Hematopoietic multipotent progenitor cell treated with erythropoietin and hydrocortisone succinate and interleukin-3 and kit ligand, for 4 days (in vitro differentiated cells): ENCODE measurements at regions not wholly inside any gene's neighbourhood (a gene's known extent, or its start where the extent isn't known, plus 50 kb on each side); places are given as distances from the start of the nearest gene placed in this dataset.
"Not testable (repeated sequence)": the region's sequence is repeated elsewhere in the genome, so short reads cannot be mapped to it uniquely, and the experiment has no call there.

Source experiments
- DNase-seq: peaks from one replicate; pipeline ENCODE4 v3.0.0-alpha.2; 2015

DNA sequence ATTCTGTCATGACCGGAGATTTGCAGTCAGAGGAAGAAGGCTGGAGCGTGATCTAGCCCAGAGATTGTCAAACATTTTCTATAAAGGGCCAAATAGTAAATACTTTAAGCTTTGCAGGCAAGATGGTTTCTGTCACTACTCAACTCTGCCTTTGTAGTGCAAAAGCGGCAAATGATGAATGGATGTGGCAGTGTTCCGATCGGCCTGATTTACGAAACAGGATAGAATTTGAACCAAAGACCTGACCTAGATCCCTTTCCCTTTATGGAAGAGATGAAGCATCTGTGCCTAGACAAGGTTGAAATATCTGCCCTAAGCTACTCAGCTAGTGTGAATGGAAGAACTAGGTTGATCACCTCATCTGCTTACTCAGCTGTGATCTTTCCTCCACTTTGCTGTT is 209.5 kb downstream of the YTHDC2 start:
- no peak for DNase-seq

DNA sequence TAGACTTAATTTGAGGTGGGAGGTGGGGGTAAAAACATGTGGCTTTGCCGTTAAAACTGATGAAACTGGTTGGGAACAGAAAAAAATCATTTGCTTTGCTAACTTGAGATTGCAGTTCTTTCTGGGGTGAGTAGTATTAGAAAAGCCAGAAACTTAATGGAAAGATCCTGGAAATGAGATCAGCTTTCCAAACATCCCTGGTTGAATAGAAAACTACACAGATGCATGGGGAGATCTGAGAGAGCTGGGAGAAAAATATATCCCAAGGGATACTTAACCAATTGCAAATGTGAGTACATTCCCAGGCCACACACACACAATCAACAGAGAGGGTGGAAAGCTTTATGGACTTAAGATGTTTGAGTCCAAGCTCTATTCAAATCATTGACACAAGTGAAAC is 222.3 kb downstream of the YTHDC2 start:
- no peak for DNase-seq

DNA sequence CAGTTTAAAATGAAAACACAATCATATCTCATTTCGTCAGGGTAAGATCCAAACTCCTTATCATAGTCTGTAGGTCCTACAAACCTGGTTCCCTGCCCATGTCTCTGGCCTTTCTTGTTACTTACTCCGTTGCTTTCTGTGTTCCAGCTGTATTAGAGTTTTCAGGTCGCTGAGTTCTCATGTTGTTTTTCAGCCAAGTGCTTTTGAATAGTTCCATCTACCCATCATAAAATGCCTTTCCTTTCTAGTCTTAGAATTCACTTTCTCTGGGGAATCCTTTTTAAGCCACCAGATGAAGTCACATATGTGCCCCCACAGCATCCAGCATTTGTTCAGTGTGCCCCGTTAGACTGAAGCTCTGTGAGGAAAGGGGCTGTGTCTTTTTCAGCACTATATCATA is 228.7 kb downstream of the YTHDC2 start:
- DNase-seq, result no peak

DNA sequence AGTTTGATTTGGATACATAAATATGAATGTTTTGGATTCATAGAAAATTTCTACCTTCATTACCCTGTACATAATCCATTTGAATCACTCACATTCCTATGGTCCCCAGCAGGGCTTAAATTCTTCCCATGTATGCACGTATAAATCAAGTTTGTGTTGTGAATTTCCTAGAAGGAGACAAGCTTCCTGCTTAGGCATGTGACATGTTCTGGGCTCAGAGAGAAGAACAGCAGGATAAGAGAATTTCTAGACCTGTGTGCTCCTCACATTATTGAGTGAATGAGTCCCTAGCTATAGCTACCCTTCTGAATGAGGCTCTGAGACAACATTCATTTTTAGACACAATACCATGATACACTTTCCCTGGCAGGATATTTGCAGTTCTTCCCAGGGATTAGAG is 229.1 kb downstream of the YTHDC2 start:
- DNase-seq, result no peak

DNA sequence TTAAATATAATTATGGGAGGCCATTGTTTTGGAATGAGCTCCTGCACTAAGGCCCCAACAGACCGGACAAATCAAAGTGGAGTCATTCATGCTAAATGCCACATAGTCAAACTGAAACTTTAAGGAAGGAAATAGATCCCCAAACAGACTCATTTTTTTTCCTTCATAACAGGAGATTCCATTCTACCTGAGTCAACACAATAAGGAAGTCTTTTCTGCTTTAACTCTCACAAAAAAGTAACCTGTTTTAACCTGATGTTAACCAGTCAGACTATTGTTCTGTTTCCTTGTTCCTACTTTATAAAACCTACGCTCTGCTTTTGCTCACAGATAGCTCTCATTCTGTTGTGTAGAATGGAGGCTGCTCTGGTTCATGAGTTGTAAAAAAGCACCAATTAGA is 234.9 kb downstream of the YTHDC2 start:
- no peak for DNase-seq

DNA sequence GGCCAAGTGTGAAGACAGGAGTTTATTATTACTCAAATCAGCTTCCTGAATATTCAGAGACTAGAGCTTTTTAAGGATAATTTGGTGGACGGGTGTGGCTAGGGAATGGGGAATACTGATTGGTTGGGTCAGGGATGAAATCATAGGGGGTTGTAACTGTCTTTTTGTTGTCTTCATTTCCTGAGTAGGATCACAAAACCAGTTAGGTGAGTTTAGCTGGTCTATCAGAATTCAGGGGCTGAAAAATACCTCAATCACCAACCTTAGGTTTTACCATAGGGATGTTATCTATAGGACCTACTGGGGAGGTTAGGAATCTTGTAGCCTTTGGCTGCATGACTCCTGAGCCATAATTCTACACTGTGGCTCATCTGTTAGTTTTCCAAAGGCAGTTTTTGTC is 235.8 kb downstream of the YTHDC2 start:
- DNase-seq, result no peak

DNA sequence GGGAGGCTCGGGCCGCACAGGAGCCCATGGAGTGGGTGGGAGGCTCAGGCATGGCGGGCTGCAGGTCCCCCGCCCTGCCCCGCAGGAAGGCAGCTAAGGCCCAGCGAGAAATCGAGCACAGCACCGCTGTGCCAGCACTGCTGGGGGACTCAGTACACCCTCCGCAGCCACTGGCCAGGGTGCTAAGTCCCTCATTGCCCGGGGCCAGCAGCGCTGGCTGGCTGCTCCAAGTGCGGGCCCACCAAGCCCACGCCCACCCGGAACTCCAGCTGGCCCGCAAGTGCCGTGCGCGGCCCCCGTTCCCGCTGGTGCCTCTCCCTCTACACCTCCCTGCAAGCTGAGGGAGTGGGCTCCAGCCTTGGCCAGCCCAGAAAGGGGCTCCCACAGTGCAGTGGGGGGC is 239.7 kb downstream of the YTHDC2 start:
- DNase-seq, result not testable (repeated sequence)

DNA sequence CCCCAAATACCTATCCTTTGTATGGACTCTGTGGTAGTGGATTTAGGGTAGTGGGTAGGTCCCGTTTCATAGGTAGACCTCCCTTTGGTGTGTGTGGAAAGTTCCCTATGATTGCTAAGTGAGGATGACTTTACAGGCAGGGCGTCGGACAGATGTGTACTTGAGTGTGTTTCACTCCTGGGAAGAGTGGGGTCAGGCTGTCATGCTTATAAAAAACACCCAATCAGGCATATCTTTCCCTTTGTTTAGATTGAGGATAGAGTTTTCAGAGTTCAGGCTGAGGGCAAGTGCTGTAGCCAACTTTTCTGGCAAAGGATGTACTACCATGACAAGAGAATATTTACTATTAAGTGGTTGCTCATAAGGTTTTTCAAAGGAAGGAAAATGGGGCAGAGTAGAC is 242.0 kb downstream of the YTHDC2 start:
- DNase-seq, result no peak

DNA sequence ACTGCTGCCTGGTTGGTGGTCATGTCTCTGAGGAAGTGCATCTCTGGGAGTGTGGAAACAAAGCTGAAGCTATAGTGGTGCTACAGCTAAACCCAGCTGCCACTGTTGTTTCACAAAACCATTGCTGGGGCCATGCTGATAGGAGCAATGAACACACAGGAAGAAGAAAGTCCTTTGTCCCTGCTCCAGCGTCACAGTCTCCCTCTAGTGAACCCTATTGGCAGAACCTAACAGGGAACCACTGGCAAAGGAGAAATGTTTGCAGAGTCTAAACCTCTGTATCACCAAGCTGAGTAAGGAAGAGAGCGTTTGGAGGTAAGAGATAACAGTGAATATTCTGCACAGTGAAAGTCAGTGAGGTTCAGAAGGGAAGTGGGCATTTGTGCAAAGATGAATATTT is 244.0 kb downstream of the YTHDC2 start:
- no peak for DNase-seq

DNA sequence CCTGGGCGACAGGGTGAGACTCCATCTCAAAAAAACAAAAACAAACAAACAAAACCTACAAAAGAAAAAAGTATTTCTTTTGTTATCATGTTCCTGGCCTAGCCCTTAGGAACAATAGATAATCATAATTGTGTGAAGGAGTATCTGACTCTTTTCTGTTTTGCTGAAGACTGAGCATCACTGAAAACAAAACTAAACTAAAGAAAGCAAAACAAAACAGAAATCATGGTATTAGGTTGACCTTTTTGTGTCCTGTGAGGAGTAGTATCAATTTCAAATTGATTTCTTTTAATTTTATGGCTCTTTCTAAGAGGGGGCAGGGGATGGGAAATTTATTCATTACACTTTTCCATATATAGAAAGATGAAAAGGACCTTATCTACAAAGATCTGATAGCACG is 246.0 kb downstream of the YTHDC2 start:
- DNase-seq, result no peak

DNA sequence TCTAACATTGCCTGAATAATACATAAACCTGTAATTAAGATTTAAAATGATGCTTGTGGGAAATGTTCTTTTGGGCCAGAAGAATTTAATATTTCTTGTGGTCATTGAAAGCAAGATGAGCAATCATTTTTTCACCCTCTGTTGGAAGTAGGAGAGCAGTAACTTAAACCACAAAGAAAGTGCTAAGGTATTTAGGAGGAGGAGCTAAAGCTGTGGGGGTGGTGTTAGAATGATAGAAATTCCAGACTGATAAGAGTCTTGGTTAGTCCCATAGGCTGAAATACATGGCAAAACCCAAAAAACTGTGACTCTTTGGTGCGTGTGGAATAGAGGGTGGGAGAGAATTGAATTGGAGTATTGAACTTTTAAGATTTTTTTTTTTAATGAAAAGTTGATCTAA is 247.0 kb downstream of the YTHDC2 start:
- DNase-seq, result no peak

DNA sequence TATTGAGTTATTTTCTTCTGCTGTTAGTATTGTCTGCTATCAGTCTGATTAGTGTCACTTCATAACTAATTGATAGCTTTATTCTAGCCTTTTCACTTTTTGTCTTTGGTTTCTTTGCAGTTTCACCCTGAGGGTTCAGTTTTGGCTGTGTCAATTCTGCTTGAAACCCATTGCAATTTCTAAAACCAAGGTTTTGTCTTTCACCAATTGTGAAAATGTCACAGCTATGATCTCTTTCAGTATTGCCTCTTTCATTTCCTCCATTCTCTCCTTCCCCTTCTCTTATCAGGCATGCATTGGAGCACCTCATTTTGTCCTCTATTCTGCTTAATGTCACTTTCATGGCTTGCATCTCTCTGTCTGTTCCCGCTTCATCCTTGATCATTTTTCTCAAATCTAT is 248.1 kb downstream of the YTHDC2 start:
- no peak for DNase-seq

DNA sequence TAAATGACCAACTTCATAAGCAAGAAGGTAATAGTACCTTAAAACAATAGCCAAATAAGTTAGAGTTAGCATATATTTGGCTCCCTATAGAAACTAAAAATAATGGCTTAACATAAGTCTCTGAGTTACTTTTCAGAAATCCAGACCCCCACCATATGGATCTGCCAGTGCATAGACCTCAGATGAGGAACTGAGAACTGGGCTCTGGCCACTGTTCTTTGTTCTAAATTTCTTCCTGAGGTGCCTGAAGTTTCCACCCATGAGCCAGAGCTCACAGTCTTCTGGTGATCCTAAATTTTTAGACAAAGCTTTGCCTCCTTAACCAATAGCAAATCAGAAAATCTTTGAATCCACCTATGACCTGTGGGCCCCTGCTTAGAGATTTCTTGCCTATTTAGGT is 250.9 kb downstream of the YTHDC2 start:
- DNase-seq, result no peak

DNA sequence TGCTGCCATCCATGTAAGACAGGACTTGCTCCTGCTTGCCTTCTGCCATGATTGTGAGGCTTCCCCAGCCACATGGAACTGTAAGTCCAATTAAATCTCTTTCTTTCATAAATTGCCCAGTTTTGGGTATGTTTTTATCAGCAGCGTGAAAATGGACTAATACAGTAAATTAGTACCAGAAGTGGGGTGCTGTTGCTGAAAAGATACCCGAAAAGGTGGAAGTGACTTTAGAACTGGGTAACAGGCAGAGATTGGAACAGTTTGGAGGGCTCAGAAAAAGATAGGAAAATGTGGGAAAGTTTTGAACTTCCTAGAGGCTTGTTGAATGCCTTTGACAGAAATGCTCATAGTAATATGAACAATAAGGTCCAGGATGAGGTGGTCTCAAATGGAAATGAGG is 253.3 kb downstream of the YTHDC2 start:
- not testable (repeated sequence) for DNase-seq

DNA sequence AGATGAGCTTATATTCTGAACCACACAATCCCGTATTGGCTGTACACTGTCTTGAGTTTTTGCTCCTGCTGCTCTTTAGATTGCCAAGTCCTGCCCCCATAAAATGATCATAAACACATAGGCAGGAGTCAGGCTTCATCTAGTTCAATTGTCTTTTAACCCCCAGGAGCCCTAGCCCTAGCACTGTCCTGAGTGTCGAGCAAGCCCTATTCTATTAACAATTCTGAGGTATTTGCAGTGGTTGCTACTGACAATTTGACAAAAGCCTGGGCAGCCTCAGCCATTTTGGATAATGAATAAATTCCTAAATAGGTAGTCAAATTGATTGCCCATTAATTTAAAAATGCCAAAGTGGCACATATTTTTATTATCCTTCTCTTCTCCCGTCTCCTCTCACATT is 257.2 kb downstream of the YTHDC2 start:
- DNase-seq, result no peak

DNA sequence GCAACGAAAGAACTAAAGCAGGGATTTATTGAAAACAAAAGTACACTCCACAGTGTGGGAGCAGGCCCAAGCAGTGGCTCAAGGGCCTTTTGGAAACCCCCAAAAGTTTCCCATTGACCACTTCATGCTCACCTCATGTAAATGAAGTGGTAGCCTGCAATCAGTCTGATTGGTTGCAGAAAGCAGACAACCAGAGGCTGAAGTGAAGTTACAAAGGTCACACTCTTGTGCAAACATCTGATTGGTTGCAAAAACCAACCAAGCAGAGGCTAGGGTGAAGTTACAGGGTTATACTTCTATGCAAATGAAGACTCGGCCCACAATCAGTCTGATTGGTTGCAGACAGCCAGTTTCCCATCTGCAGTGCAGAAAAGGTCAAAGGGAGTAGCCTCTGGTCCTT is 258.0 kb downstream of the YTHDC2 start:
- no peak for DNase-seq

DNA sequence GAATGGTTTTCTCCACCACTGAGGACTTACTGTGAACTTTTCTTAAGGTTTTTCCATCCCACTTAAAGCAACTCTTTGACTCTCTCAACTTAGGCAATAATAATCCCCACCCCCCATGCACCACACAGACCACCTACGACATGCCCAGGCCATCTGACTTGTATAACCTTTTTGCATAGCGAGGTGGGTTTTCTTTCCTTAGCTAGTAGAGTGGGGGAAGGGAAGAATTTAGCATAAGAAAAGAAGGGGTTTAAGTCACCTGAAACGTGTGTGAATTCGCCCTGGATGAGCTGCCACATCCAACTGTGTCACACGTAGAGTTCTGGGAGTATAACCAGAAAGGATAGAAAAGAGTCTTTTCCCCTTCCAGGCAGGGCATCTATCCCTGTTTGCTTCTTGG is 262.7 kb downstream of the YTHDC2 start:
- DNase-seq, result no peak

DNA sequence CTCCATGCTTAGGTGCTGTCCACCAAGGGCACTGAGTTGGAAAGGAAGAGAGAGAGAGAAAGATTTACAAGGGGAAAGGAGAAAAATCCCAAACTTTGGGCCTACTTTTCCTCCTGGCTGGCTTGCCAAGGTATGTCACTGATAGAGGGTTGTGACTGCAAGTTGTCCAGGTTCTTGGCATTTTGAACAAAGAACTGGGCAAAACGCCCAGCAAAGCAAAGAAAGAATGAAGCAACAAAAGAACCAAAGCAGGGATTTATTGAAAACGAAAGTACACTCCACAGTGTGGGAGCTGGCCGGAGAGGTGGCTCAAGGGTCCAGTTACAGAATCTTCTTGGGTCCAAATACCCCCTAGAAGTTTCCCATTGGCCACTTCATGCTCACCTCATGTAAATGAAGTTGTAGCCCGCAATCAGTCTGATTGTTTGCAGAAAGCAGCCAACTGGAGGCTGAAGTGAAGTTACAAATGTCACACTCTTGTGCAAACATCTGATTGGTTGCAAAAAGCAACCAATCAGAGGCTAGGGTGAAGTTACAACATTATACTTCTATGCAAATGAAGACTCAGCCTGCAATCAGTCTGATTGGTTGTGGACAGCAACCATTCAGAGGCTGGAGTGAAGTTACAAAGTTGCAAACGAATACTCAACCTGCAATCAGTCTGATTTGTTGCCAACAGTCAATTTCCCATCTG is 263.5 kb downstream of the YTHDC2 start:
- DNase-seq, result no peak

DNA sequence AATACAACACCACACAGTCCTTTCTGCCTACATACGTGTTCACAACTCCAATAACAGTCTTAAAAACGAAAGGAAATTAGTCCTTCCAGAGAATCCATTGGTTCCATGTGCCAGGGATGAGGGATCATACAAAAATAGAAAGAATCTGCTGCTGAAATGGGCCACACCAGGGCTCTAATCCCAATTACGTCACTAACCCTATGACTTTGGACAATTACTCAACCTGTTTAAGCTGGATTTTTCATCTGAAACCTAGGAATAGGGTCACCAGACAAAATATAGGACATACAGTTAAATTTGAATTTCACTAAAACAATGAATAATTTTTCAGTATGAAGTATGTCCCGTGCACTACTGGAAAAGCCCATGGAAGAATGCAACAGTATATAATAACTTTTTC is 264.7 kb downstream of the YTHDC2 start:
- no peak for DNase-seq

DNA sequence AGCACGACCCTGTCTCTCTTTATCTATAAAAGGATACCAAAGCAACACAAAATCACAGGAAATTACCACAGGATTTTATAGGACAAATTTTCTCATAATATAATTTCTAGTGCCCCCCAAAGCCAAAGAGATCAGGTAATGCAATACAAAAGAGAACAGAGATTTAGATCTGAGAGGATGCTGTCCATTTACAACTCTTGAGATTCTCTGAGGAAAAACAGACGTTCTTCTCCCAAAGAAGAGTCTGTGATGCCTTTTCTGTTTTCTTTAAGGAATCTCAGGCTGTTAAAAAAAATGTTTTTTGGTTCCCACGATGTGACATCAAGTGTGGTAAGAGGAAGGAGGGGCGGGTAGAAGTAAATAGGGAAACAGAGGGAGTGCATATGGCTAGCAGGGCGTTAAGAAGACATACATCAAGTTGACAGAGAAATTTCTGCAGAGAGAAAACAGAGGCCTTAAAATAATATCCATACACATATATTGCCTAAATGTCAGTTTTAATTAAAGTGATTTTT is 274.7 kb downstream of the YTHDC2 start:
- no peak for DNase-seq

DNA sequence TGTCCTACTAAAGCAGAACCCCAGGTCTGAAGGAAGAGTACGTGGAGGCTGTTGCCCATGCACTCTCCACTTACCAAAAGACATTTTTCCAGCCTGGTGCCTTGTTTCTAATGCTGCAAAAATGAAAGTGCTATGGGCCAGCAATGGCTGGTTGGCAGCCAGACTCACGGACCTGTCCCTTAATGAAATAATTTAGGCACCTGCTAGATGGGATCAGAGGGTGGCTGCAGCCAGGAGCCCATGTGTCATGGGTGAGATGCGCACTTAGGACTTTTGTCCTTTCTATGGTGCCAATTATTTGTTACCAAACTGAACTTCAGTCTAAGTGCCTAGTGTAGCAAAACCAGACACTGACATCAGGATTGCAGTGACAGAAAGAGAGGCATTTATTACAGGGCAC is 276.3 kb downstream of the YTHDC2 start:
- no peak for DNase-seq

DNA sequence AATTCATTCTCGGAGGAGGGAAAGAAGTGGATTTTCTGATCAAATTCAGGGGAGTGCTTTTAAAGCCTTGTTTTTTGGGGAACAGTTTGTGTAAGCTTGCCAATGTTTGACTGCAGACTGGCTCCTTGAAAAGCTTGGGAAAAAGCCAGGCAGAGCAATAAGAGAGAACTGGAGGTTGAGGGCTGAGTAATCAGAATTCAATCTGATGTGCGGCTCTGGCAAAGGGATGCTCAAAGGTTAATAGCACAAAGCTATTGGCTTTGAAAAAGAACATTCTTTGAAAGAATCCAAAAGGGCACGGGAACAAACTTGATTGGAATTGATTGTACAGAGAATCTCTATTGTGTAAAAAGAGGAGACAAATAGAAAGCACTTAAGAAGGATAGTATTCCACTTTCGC is 279.3 kb downstream of the YTHDC2 start:
- no peak for DNase-seq

DNA sequence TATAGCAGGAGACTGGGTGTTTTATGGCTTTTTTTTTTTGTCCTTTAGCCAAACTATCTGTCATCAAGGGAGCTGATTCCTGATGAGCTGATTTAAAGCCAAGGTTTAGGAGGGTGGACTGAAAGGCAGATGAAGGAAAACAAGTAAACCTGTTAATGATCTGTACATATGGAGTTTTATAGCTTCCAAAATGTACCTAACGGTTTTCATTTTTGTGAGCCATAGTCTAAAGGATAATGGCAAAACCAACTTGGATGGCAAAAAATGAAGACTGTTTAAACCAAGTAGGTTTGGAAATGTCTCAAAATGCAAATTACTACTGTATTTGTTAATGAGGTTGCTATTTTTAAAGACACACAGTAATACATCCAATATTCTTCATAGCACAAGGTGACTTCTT is 281.5 kb downstream of the YTHDC2 start:
- DNase-seq, result no peak

DNA sequence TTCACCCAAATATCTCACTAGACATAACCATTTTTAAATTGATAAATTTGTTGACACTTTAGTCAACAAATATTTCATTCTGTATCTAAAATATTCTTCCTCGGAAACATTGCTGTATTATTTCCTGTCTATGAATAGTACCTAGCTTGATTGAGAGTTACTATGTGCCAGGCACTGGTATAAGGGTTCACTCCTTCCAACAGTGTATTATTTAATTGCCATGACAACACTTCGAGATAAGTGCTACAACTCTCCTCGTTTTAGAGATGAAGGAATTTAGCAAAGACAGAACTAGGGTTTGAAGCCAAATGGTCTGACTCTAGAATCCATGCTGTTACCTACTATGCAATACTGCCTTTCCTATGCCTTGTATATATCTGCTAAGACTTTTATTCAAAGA is 287.2 kb downstream of the YTHDC2 start:
- no peak for DNase-seq

DNA sequence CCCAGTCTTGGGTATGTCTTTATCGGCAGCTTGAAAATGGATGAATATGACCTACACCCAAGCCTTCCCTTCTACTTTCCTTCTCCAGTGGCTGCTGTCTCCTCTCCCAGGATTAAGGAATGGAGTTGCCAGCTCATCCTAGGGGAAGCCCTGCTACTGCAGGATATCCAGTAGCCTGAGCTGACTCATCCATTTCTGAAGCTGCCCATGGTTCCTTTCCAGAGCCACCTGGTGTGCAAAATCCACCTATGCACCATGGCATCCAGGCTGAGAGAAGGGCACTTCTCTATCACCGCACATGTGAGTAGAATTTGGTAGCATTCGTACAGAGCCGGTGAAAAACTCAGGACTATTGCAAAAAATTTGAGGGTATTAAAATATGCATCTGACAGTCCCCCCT is 290.8 kb downstream of the YTHDC2 start:
- no peak for DNase-seq

DNA sequence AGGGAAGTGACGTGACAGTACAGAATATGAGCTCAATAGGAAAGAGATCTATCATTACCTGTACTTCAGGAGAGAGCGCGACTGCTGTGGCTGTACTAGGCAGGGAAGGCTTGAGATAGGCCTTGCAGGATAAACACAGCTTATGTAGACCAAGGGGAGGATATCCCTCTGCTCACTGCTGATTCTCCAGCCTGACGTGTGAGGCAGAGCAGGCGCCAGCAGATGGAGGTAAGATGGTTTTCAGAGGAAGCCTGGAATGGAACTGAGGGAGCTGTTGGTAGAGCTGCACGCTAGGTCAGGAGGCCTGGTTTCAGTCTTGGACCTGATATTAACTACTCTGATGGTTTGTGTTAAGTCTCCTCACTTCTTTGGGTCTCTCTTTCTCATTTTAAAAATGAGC is 291.4 kb downstream of the YTHDC2 start:
- DNase-seq, result no peak
